ENCODE measurements at regions not wholly inside any gene's neighbourhood (a gene's known extent, or its start where the extent isn't known, plus 50 kb on each side); places are given as distances from the start of the nearest gene placed in this dataset.
"Not testable (repeated sequence)": the region's sequence is repeated elsewhere in the genome, so short reads cannot be mapped to it uniquely, and the experiment has no call there.

GRCh38 chr18:22285361-22286140 lies 116.2 kb downstream of the GATA6 start:
- Histone ChIP-seq H3K4me3 (ENCODE audit: low read length) (no peak overlapping the region), H3K27ac (ENCODE audit: low read length) (no peak overlapping the region), H3K9me3 (ENCODE audit: control insufficient read depth, insufficient read depth, low read length) (no peaks in the 10 kb centered on the region), H3K27me3 (ENCODE audit: control insufficient read depth, insufficient read depth, low read length) (no peaks in the 10 kb centered on the region), H3K36me3 (ENCODE audit: control insufficient read depth, insufficient read depth, low read length) (no peaks in the 10 kb centered on the region), H3K4me1 (ENCODE audit: control insufficient read depth, insufficient read depth, low read length) (no peaks in the 10 kb centered on the region)
- WGBS (ENCODE audit: insufficient coverage, insufficient read length) = no CpG with 5 or more reads among the region's 3 CpGs
- no peak for DNase-seq (ENCODE audit: low read depth, low spot score)

GRCh38 chr18:22284581-22285360 lies 115.4 kb downstream of the GATA6 start:
- DNase-seq (ENCODE audit: low read depth, low spot score) = no peak
- no peaks in the 10 kb centered on the region for H3K4me1 ChIP-seq (ENCODE audit: control insufficient read depth, insufficient read depth, low read length)
- no peaks in the 10 kb centered on the region for H3K36me3 ChIP-seq (ENCODE audit: control insufficient read depth, insufficient read depth, low read length)
- H3K9me3 ChIP-seq (ENCODE audit: control insufficient read depth, insufficient read depth, low read length) = no peaks in the 10 kb centered on the region
- no peaks in the 10 kb centered on the region for H3K27me3 ChIP-seq (ENCODE audit: control insufficient read depth, insufficient read depth, low read length)
- WGBS (ENCODE audit: insufficient coverage, insufficient read length) = no CpG with 5 or more reads among the region's 3 CpGs
- no peak overlapping the region for H3K27ac ChIP-seq (ENCODE audit: low read length)
- no peak overlapping the region for H3K4me3 ChIP-seq (ENCODE audit: low read length)

GRCh38 chr18:22283855-22284254 lies 114.5 kb downstream of the GATA6 start:
- not testable (repeated sequence) for H3K36me3 ChIP-seq (ENCODE audit: control insufficient read depth, insufficient read depth, low read length); H3K9me3 ChIP-seq (ENCODE audit: control insufficient read depth, insufficient read depth, low read length); H3K4me1 ChIP-seq (ENCODE audit: control insufficient read depth, insufficient read depth, low read length); DNase-seq (ENCODE audit: low read depth, low spot score); H3K27ac ChIP-seq (ENCODE audit: low read length); H3K4me3 ChIP-seq (ENCODE audit: low read length); H3K27me3 ChIP-seq (ENCODE audit: control insufficient read depth, insufficient read depth, low read length)
- WGBS (ENCODE audit: insufficient coverage, insufficient read length) = no CpG with 5 or more reads among the region's 4 CpGs

GRCh38 chr18:22283397-22283796 lies 114.0 kb downstream of the GATA6 start:
- no peaks in the 10 kb centered on the region for H3K27me3 ChIP-seq (ENCODE audit: control insufficient read depth, insufficient read depth, low read length)
- no peak overlapping the region for H3K4me3 ChIP-seq (ENCODE audit: low read length)
- H3K27ac ChIP-seq (ENCODE audit: low read length) = no peak overlapping the region
- no peak for DNase-seq (ENCODE audit: low read depth, low spot score)
- no peaks in the 10 kb centered on the region for H3K4me1 ChIP-seq (ENCODE audit: control insufficient read depth, insufficient read depth, low read length)
- H3K36me3 ChIP-seq (ENCODE audit: control insufficient read depth, insufficient read depth, low read length) = no peaks in the 10 kb centered on the region
- no CpG with 5 or more reads among the region's 3 CpGs for WGBS (ENCODE audit: insufficient coverage, insufficient read length)
- no peaks in the 10 kb centered on the region for H3K9me3 ChIP-seq (ENCODE audit: control insufficient read depth, insufficient read depth, low read length)

- H3K4me3 ChIP-seq (ENCODE audit: low read length) = no peak overlapping the region
- H3K9me3 ChIP-seq (ENCODE audit: control insufficient read depth, insufficient read depth, low read length) = no peaks in the 10 kb centered on the region
- no peaks in the 10 kb centered on the region for H3K36me3 ChIP-seq (ENCODE audit: control insufficient read depth, insufficient read depth, low read length)
- H3K4me1 ChIP-seq (ENCODE audit: control insufficient read depth, insufficient read depth, low read length) = no peaks in the 10 kb centered on the region
- no peak for DNase-seq (ENCODE audit: low read depth, low spot score)
- H3K27ac ChIP-seq (ENCODE audit: low read length) = no peak overlapping the region
- H3K27me3 ChIP-seq (ENCODE audit: control insufficient read depth, insufficient read depth, low read length) = no peaks in the 10 kb centered on the region
These were observed 113.7 kb downstream of the GATA6 start for GRCh38 chr18:22283116-22283395.

GRCh38 chr18:22282311-22283115 lies 113.1 kb downstream of the GATA6 start:
- no peak for DNase-seq (ENCODE audit: low read depth, low spot score)
- H3K36me3 ChIP-seq (ENCODE audit: control insufficient read depth, insufficient read depth, low read length) = no peaks in the 10 kb centered on the region
- no CpG with 5 or more reads among the region's 8 CpGs for WGBS (ENCODE audit: insufficient coverage, insufficient read length)
- no peaks in the 10 kb centered on the region for H3K27me3 ChIP-seq (ENCODE audit: control insufficient read depth, insufficient read depth, low read length)
- H3K9me3 ChIP-seq (ENCODE audit: control insufficient read depth, insufficient read depth, low read length) = no peaks in the 10 kb centered on the region
- H3K4me1 ChIP-seq (ENCODE audit: control insufficient read depth, insufficient read depth, low read length) = no peaks in the 10 kb centered on the region
- no peak overlapping the region for H3K4me3 ChIP-seq (ENCODE audit: low read length)
- no peak overlapping the region for H3K27ac ChIP-seq (ENCODE audit: low read length)

GRCh38 chr18:22280453-22280750 lies 111.0 kb downstream of the GATA6 start:
- no peaks in the 10 kb centered on the region for H3K36me3 ChIP-seq (ENCODE audit: control insufficient read depth, insufficient read depth, low read length)
- H3K4me3 ChIP-seq (ENCODE audit: low read length) = no peak overlapping the region
- no peaks in the 10 kb centered on the region for H3K4me1 ChIP-seq (ENCODE audit: control insufficient read depth, insufficient read depth, low read length)
- H3K27me3 ChIP-seq (ENCODE audit: control insufficient read depth, insufficient read depth, low read length) = no peaks in the 10 kb centered on the region
- H3K27ac ChIP-seq (ENCODE audit: low read length) = no peak overlapping the region
- no CpG with 5 or more reads among the region's 1 CpG for WGBS (ENCODE audit: insufficient coverage, insufficient read length)
- H3K9me3 ChIP-seq (ENCODE audit: control insufficient read depth, insufficient read depth, low read length) = no peaks in the 10 kb centered on the region
- DNase-seq (ENCODE audit: low read depth, low spot score) = no peak

GRCh38 chr18:22279741-22280452 lies 110.5 kb downstream of the GATA6 start:
- WGBS (ENCODE audit: insufficient coverage, insufficient read length) = no CpG with 5 or more reads among the region's 10 CpGs
- Histone ChIP-seq H3K27me3 (ENCODE audit: control insufficient read depth, insufficient read depth, low read length) (no peaks in the 10 kb centered on the region), H3K4me1 (ENCODE audit: control insufficient read depth, insufficient read depth, low read length) (no peaks in the 10 kb centered on the region), H3K27ac (ENCODE audit: low read length) (no peak overlapping the region), H3K4me3 (ENCODE audit: low read length) (no peak overlapping the region), H3K9me3 (ENCODE audit: control insufficient read depth, insufficient read depth, low read length) (no peaks in the 10 kb centered on the region), H3K36me3 (ENCODE audit: control insufficient read depth, insufficient read depth, low read length) (no peaks in the 10 kb centered on the region)
- DNase-seq (ENCODE audit: low read depth, low spot score) = no peak

GRCh38 chr18:22278798-22279197 lies 109.4 kb downstream of the GATA6 start:
- Histone ChIP-seq H3K9me3 (ENCODE audit: control insufficient read depth, insufficient read depth, low read length) (no peaks in the 10 kb centered on the region), H3K4me1 (ENCODE audit: control insufficient read depth, insufficient read depth, low read length) (no peaks in the 10 kb centered on the region), H3K27ac (ENCODE audit: low read length) (no peak overlapping the region), H3K36me3 (ENCODE audit: control insufficient read depth, insufficient read depth, low read length) (no peaks in the 10 kb centered on the region), H3K4me3 (ENCODE audit: low read length) (no peak overlapping the region), H3K27me3 (ENCODE audit: control insufficient read depth, insufficient read depth, low read length) (no peaks in the 10 kb centered on the region)
- no CpG with 5 or more reads among the region's 1 CpG for WGBS (ENCODE audit: insufficient coverage, insufficient read length)
- no peak for DNase-seq (ENCODE audit: low read depth, low spot score)

- Histone ChIP-seq H3K36me3 (ENCODE audit: control insufficient read depth, insufficient read depth, low read length) (no peaks in the 10 kb centered on the region), H3K4me1 (ENCODE audit: control insufficient read depth, insufficient read depth, low read length) (no peaks in the 10 kb centered on the region), H3K9me3 (ENCODE audit: control insufficient read depth, insufficient read depth, low read length) (no peaks in the 10 kb centered on the region), H3K27me3 (ENCODE audit: control insufficient read depth, insufficient read depth, low read length) (no peaks in the 10 kb centered on the region), H3K27ac (ENCODE audit: low read length) (no peak overlapping the region), H3K4me3 (ENCODE audit: low read length) (no peak overlapping the region)
- WGBS (ENCODE audit: insufficient coverage, insufficient read length) = no CpG with 5 or more reads among the region's 12 CpGs
- no peak for DNase-seq (ENCODE audit: low read depth, low spot score)
These were observed 108.4 kb downstream of the GATA6 start for GRCh38 chr18:22277758-22278157.
